ENCODE measurements at regions not wholly inside any gene's neighbourhood (a gene's known extent, or its start where the extent isn't known, plus 50 kb on each side); places are given as distances from the start of the nearest gene placed in this dataset.
"Not testable (repeated sequence)": the region's sequence is repeated elsewhere in the genome, so short reads cannot be mapped to it uniquely, and the experiment has no call there.

GRCh38 chr1:157262891-157263290, 124.7 kb upstream of the ETV3 start:
- H3K27ac ChIP-seq, result no peak overlapping the region
- TF ChIP-seq CTCF (IDR thresholded peaks at IDR 0.05), result no peak
- TF ChIP-seq ZFX (IDR thresholded peaks at IDR 0.05; ENCODE audit: borderline replicate concordance), result no peak

- no peak overlapping the region for H3K27ac ChIP-seq
- TF ChIP-seq CTCF (IDR thresholded peaks at IDR 0.05) (no peak), ZFX (IDR thresholded peaks at IDR 0.05; ENCODE audit: borderline replicate concordance) (no peak)
Measured at GRCh38 chr1:157262422-157262821, 124.2 kb upstream of the ETV3 start.

GRCh38 chr1:157255891-157256290, 117.7 kb upstream of the ETV3 start:
- not testable (repeated sequence) for H3K27ac ChIP-seq

- H3K27ac ChIP-seq, result not testable (repeated sequence)
Measured at GRCh38 chr1:157254183-157254582, 116.0 kb upstream of the ETV3 start.

DNA sequence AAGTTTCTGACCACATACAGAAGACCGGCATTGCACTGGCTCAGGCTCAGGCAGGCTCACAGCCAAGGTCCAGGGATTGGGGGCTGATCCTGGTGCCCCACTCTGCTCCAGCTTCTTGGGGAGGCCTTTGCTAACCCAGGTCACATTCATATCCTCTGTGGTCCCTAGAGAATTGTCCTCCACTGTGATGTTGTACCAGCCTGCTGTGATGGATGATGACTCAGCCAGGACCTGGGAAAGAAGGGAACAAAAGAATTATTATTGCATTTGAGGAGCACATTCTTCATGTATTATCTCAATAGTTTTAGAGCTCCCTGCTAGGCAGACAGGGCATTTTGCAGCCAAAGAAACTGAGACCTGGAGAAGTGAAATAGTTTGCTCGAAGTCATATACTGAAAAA, 114.3 kb upstream of the ETV3 start:
- TF ChIP-seq ZFX (IDR thresholded peaks at IDR 0.05; ENCODE audit: borderline replicate concordance), result no peak
- TF ChIP-seq CTCF (IDR thresholded peaks at IDR 0.05), result no peak
- H3K27ac ChIP-seq, result no peak overlapping the region

DNA sequence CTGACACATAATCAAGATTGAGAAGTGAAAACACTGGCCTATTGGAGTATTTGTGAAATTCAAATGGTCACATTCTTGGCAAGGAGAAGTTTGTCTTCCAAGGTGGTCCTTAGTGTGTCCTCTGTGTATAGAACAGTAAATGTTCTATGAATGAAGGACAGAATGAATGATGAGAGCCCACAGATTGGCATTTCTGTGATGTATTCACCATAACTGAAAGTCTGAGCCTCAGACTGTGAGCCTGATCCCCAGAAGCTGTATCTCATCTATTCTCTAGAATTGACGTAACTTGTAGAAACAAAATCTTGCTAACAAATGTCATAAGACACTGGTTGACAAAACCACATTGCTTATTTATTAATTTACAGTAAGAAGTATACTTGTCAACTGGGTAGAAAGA, 111.5 kb upstream of the ETV3 start:
- H3K27ac ChIP-seq, result no peak overlapping the region
- no peak for TF ChIP-seq CTCF (IDR thresholded peaks at IDR 0.05)
- no peak for TF ChIP-seq ZFX (IDR thresholded peaks at IDR 0.05; ENCODE audit: borderline replicate concordance)

GRCh38 chr1:157249326-157249725, 111.1 kb upstream of the ETV3 start:
- TF ChIP-seq CTCF (IDR thresholded peaks at IDR 0.05), result no peak
- H3K27ac ChIP-seq, result no peak overlapping the region

DNA sequence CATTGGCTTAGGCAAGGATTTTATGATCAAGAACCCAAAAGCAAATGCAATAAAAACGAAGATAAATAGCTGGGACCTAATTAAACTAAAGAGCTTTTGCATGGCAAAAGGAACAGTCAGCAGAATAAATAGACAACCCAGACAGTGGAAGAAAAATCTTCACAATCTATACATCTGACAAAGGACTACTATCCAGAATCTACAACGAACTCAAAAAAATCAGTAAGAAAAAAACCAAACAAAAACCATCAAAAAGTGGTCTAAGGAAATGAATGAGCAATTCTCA, 109.5 kb upstream of the ETV3 start:
- H3K27ac ChIP-seq, result not testable (repeated sequence)

DNA sequence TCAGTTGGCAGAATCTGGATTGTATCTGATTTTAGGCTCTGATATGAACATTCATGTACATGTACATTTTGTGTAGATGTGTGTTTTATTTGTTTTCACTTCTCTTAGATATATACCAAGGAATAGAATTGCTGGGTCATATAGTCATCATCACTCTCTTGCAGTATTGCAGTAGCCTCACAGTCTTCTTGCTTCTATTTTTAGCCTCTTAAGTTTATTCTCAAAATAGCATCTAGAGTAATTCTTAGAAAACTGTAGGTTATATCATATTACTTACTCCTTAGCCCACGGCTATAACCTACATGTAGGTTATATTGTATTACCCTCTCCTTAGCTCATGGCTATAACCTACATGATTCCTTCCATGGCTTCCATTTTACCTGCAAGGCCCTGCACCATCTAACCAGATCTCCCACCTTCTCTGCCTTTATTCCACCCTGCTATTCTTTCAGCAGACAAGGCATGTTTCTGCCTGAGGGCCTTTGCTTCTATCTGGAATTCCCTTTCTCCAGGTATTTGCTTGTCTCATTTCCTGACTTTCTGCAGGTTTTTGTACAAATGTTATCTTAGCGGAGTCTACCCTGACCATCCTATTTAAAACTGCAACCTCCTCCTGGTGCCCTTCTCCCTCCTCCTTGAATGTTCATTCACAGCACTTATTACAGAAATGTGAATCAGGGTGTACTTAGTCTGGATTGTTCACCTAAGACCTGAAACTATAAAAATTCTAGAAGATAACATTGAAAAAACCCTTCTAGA, 109.0 kb upstream of the ETV3 start:
- TF ChIP-seq ZFX (IDR thresholded peaks at IDR 0.05; ENCODE audit: borderline replicate concordance) (no peak), CTCF (IDR thresholded peaks at IDR 0.05) (no peak)
- H3K27ac ChIP-seq, result no peak overlapping the region

Measured in 22Rv1 (cell line).